IMR-90 (cell line): ENCODE measurements at regions not wholly inside any gene's neighbourhood (a gene's known extent, or its start where the extent isn't known, plus 50 kb on each side); places are given as distances from the start of the nearest gene placed in this dataset.

Experiments used
- BHLHE40 ChIP-seq: fragments of 150-350 bp; IDR thresholded peaks from 2 replicates; pipeline ENCODE4 v1.6.1; 2016; ENCODE audit warnings: mild to moderate bottlenecking, low read depth, low read length
- CHD1 ChIP-seq: IDR thresholded peaks from 2 replicates; pipeline ENCODE4 v1.6.1; 2012; ENCODE audit warnings: low read depth, low read length, improper control_type of control experiment
- MAZ ChIP-seq: IDR thresholded peaks from 2 replicates; pipeline ENCODE4 v1.6.1; 2012; ENCODE audit warnings: low read depth, mild to moderate bottlenecking, low read length, improper control_type of control experiment, moderate library complexity, borderline replicate concordance
- NFE2L2 ChIP-seq: fragments of 150-350 bp; IDR thresholded peaks from 2 replicates; pipeline ENCODE4 v1.6.1; 2016; ENCODE audit warnings: low read depth, mild to moderate bottlenecking, low read length
- POLR2A ChIP-seq: IDR thresholded peaks from 2 replicates; pipeline ENCODE4 v1.6.1; 2012; ENCODE audit warnings: mild to moderate bottlenecking, low read depth, low read length
- RAD21 ChIP-seq: IDR thresholded peaks from 2 replicates; pipeline ENCODE4 v1.6.1; 2012; ENCODE audit warnings: low read length, improper control_type of control experiment
- RFX5 ChIP-seq: IDR thresholded peaks from 2 replicates; pipeline ENCODE4 v1.8.0; 2012; ENCODE audit warnings: low read depth, mild to moderate bottlenecking, low read length, moderate library complexity
- TF ChIP-seq, protein P1 (sequence below): conservative IDR thresholded peaks from 2 replicates; pipeline ENCODE4 v1.5.1; 2012; ENCODE audit warnings: mild to moderate bottlenecking, low read depth, low read length, improper control_type of control experiment

DNA sequence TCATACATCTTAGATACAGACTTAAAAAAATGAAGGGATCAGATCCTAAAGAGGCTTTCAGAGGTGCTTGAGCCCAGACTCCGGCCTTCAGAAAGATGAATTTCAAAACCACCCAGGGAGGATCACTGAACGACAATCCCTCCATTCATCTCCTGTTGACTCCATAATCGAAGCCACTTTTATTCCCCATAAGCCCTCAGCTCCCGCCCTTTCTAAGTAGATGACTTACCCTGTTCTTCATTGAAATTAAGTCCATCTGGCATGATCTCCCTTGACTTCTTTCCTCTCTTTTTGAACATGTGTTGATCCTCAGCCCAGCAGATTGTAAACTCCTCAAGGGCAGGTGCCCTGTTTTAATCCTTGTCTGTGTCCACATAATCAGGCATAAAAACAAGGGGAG, 50.8 kb upstream of the ASTN2 start:
- TF ChIP-seq, protein P1, sequence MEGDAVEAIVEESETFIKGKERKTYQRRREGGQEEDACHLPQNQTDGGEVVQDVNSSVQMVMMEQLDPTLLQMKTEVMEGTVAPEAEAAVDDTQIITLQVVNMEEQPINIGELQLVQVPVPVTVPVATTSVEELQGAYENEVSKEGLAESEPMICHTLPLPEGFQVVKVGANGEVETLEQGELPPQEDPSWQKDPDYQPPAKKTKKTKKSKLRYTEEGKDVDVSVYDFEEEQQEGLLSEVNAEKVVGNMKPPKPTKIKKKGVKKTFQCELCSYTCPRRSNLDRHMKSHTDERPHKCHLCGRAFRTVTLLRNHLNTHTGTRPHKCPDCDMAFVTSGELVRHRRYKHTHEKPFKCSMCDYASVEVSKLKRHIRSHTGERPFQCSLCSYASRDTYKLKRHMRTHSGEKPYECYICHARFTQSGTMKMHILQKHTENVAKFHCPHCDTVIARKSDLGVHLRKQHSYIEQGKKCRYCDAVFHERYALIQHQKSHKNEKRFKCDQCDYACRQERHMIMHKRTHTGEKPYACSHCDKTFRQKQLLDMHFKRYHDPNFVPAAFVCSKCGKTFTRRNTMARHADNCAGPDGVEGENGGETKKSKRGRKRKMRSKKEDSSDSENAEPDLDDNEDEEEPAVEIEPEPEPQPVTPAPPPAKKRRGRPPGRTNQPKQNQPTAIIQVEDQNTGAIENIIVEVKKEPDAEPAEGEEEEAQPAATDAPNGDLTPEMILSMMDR, result no peak
- TF ChIP-seq BHLHE40, result no peak
- no peak for TF ChIP-seq POLR2A
- no peak for TF ChIP-seq NFE2L2
- no peak for TF ChIP-seq RAD21
- no peak for TF ChIP-seq CHD1
- TF ChIP-seq RFX5, result no peak
- TF ChIP-seq MAZ, result no peak
